ENCODE measurements at regions not wholly inside any gene's neighbourhood (a gene's known extent, or its start where the extent isn't known, plus 50 kb on each side); places are given as distances from the start of the nearest gene placed in this dataset.
"Not testable (repeated sequence)": the region's sequence is repeated elsewhere in the genome, so short reads cannot be mapped to it uniquely, and the experiment has no call there.

DNA sequence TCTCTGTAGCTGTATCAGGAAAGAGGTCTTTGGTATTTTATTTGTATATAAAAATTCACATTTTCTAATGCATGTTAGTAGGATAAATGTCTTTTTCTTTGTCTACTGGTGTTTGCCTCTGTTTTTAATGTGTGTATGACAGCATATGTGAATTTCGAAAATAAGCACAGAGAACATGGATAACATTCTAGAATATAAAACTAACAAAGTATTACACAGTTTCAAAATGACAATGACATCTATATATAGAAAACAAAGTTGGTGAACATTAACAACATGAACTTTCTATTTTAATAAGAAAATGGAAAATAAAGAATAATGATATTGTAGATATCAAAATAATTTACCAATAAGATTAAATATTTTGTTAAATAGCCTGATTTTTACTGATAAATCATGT is 608.0 kb downstream of the COL12A1 start:
- TF ChIP-seq, protein P1, sequence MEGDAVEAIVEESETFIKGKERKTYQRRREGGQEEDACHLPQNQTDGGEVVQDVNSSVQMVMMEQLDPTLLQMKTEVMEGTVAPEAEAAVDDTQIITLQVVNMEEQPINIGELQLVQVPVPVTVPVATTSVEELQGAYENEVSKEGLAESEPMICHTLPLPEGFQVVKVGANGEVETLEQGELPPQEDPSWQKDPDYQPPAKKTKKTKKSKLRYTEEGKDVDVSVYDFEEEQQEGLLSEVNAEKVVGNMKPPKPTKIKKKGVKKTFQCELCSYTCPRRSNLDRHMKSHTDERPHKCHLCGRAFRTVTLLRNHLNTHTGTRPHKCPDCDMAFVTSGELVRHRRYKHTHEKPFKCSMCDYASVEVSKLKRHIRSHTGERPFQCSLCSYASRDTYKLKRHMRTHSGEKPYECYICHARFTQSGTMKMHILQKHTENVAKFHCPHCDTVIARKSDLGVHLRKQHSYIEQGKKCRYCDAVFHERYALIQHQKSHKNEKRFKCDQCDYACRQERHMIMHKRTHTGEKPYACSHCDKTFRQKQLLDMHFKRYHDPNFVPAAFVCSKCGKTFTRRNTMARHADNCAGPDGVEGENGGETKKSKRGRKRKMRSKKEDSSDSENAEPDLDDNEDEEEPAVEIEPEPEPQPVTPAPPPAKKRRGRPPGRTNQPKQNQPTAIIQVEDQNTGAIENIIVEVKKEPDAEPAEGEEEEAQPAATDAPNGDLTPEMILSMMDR (IDR thresholded peaks at IDR 0.05), result no peak
- Histone ChIP-seq H3K9me3 (no peaks in the 10 kb centered on the region), H3K27me3 (ENCODE audit: low read depth) (no peaks in the 10 kb centered on the region), H3K36me3 (no peaks in the 10 kb centered on the region), H3K4me1 (no peaks in the 10 kb centered on the region), H3K4me3 (no peak overlapping the region), H3K27ac (no peak overlapping the region)
- ATAC-seq, result no peak
- no peak for DNase-seq
- intact Hi-C loops (cut with DNase I), result no loop called here

DNA sequence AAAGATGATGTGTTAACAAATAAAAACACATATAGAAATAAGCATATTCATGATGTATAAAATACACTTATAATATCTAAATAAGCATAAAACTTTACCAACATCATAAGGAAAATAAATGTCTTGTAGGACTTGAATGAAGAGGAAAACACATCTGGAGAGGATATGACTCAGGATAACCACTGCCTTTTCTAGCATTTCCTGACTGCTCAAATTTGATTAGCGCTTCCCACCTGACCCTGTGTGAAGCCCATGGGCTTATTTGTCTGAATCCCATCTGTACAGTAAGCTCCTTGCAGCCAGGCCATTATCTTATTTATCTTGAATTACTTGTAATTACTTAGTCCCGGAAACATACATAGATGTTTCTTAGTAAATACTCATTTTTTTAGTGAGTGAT is 608.6 kb downstream of the COL12A1 start:
- Histone ChIP-seq H3K4me3 (no peak overlapping the region), H3K27me3 (ENCODE audit: low read depth) (no peaks in the 10 kb centered on the region), H3K9me3 (no peaks in the 10 kb centered on the region), H3K27ac (no peak overlapping the region), H3K36me3 (no peaks in the 10 kb centered on the region), H3K4me1 (no peaks in the 10 kb centered on the region)
- intact Hi-C loops (cut with DNase I), result no loop called here
- ATAC-seq, result no peak
- TF ChIP-seq, protein P1 (IDR thresholded peaks at IDR 0.05), result no peak
- DNase-seq, result no peak

DNA sequence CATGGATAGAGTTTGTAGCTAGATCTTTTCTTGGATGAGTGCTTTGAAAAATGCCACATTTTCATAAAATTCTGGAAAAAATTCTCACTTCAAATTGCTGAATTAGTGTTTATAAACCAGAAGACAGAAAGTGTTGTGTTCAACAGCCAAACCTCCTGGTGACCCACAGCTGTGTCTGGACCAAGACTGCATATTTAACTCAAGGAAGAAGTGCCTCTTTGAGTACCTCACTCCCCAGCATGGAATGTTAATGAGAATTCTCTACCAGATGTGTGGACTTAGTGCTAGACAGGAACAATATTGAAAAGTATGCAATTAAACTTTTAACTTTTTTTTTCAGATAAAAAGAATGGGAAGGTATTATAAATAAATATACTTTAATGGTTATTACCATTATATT is 609.3 kb downstream of the COL12A1 start:
- Histone ChIP-seq H3K4me3 (no peak overlapping the region), H3K9me3 (no peaks in the 10 kb centered on the region), H3K27me3 (ENCODE audit: low read depth) (no peaks in the 10 kb centered on the region), H3K4me1 (no peaks in the 10 kb centered on the region), H3K27ac (no peak overlapping the region), H3K36me3 (no peaks in the 10 kb centered on the region)
- DNase-seq (no peak), ATAC-seq (peak in 1 of 2 donors; percentile 80)
- intact Hi-C loops (cut with DNase I), result no loop called here
- TF ChIP-seq, protein P1 (IDR thresholded peaks at IDR 0.05), result no peak

DNA sequence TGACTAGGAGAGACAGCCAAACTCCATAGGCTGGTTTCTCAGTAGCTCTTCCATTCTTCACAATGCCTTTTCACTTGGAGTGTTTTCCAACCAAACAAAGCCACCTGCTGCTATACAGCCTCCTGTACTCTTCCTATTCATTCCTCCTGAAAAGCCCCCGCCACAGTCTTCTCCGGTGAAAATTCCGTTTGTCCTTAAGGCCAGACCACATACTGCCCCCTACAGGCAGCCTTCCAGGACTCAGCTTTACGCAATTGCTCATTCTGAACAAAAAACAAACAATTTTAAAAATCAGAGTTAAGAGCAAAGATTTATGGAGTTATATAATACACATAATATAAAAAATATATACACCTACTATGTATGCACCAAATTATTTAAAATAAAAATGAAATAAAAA is 611.5 kb downstream of the COL12A1 start:
- ATAC-seq; intact Hi-C loops (cut with DNase I); H3K27me3 ChIP-seq (ENCODE audit: low read depth); H3K36me3 ChIP-seq; H3K9me3 ChIP-seq; H3K4me3 ChIP-seq; H3K27ac ChIP-seq; DNase-seq; H3K4me1 ChIP-seq: not testable (repeated sequence)

DNA sequence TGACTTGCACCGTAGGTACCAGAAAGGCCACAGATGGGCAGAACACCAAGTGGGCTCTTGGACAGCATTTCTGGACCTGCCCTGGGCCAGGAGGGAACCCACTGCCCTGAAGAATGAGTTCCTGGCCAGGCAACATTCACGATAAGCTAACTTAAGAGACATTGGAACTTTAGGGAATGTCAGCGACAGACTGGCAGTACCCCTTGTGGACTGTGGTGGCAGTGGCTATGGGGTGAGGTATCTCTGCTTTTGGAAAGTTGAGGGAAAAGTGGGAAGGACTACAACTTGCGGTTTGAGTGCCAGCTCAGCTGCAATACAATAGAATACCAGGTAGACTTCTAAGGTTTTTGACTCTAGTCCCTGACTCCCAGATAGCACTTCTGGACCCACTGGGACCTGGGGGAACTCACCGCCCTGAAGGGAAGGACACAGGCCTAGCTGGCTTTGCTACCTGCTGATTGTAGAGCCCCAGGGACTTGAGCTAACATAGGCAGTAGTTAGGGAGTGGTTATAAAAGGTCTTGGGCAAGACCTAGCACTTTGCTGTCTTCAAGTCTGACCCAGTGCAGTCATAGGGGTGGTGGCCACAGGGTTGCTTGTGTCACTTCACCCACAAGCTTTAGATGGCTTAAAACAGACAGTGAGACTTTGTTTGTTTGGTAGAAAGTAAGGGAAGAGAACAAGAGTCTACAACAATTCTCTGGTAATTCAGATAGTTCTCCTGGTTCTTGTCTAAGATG is 617.6 kb downstream of the COL12A1 start:
- Histone ChIP-seq H3K36me3 (no peaks in the 10 kb centered on the region), H3K4me1 (no peaks in the 10 kb centered on the region), H3K27ac (no peak overlapping the region), H3K9me3 (no peaks in the 10 kb centered on the region), H3K27me3 (ENCODE audit: low read depth) (no peaks in the 10 kb centered on the region), H3K4me3 (no peak overlapping the region)
- ATAC-seq, result no peak
- no peak for DNase-seq
- intact Hi-C loops (cut with DNase I), result no loop called here
- TF ChIP-seq, protein P1 (IDR thresholded peaks at IDR 0.05), result no peak

DNA sequence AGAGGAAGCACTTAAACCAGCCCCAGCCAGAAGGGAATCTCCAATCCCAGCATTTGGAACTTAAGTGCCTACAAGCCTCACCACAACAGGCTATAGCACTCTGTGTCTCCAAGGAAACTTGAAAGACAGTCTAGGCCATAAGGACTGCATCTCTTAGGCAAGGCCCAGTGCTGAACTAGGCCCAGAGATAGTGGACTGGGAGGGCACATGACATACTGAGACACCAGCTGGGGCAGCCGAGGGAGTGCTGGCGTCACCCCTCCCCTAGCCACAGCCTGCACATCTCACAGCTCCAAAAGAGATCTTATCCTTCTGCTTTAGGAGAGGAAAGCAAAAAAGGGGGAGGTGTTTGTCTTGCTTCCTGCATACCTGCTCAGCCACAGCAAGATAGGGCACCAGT is 618.5 kb downstream of the COL12A1 start:
- DNase-seq (no peak), ATAC-seq (no peak)
- intact Hi-C loops (cut with DNase I), result no loop called here
- Histone ChIP-seq H3K4me3 (no peak overlapping the region), H3K9me3 (no peaks in the 10 kb centered on the region), H3K4me1 (no peaks in the 10 kb centered on the region), H3K36me3 (no peaks in the 10 kb centered on the region), H3K27ac (no peak overlapping the region), H3K27me3 (ENCODE audit: low read depth) (no peaks in the 10 kb centered on the region)
- TF ChIP-seq, protein P1 (IDR thresholded peaks at IDR 0.05), result no peak
